ENCODE measurements at regions not wholly inside any gene's neighbourhood (a gene's known extent, or its start where the extent isn't known, plus 50 kb on each side); places are given as distances from the start of the nearest gene placed in this dataset.

DNA sequence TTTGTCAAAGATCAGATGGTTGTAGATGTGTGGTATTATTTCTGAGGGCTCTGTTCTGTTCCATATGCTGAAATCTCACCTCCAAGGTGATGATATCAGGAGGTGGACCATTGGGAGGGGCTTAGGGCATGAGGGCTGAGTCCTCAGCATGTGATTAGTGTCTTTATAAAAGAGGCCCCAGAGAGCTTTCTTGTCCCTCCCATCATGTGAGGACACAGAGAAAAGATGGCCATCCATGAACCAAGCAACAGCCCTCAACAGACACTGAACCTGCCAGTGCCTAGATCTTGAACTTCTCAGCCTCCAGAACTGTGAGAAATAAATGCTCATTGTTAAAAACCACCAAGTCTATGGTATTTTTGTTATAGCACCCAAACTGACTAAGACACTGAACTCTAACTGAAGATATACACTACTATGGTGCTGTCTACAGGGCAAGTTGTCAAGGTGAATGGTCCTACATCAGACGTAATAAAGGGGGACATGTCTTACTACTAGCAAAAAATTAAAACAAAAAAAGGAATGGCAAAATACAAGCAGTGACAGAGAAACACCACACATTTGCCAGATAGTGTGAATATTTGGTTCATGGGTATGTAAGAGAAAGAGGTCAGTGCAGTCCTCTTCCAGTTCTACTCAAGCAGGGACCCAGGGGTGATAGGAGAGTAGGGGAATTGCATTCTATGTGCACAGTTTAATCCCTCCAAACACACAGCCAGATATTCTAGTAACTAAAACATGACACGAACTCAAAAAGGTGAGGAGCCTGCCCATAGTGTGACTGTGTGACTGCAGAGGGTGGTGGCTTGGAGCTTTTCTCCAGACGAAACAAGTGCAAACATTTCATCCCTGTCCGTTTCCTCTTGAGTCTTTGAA is 164.4 kb upstream of the MYCN start:
- ATAC-seq (no peak), DNase-seq (no peak)
- Mint-ChIP-seq H3K9me3 (no peaks in the 10 kb centered on the region), H3K4me1 (no peaks in the 10 kb centered on the region), H3K36me3 (no peaks in the 10 kb centered on the region), H3K27me3 (ENCODE audit: low read depth in 2 of 2) (no peaks in the 10 kb centered on the region), H3K27ac (no peak overlapping the region), H3K4me3 (no peak overlapping the region)
- H3K36me3 ChIP-seq (ENCODE audit: control insufficient read depth, insufficient read depth, low read length) = no peaks in the 10 kb centered on the region
- intact Hi-C loops (cut with micrococcal nuclease) = no loop called here
- H3K9me3 ChIP-seq (ENCODE audit: control insufficient read depth, insufficient read depth, low read length) = no peaks in the 10 kb centered on the region
- H3K27ac ChIP-seq (ENCODE audit: low read length) = no peak overlapping the region
- no peaks in the 10 kb centered on the region for H3K27me3 ChIP-seq (ENCODE audit: control insufficient read depth, insufficient read depth, low read length)
- H3K4me3 ChIP-seq (ENCODE audit: low read length) = no peak overlapping the region
- 87% methylated on average over 2 of the region's 4 CpGs for WGBS (ENCODE audit: insufficient coverage)
- TF ChIP-seq CTCF (IDR thresholded peaks at IDR 0.05) = no peak
- no peaks in the 10 kb centered on the region for H3K4me1 ChIP-seq (ENCODE audit: control insufficient read depth, insufficient read depth, low read length)

- no peak overlapping the region for H3K27ac Mint-ChIP-seq
Observed at GRCh38 chr2:15776629-15776919, 163.8 kb upstream of the MYCN start.

DNA sequence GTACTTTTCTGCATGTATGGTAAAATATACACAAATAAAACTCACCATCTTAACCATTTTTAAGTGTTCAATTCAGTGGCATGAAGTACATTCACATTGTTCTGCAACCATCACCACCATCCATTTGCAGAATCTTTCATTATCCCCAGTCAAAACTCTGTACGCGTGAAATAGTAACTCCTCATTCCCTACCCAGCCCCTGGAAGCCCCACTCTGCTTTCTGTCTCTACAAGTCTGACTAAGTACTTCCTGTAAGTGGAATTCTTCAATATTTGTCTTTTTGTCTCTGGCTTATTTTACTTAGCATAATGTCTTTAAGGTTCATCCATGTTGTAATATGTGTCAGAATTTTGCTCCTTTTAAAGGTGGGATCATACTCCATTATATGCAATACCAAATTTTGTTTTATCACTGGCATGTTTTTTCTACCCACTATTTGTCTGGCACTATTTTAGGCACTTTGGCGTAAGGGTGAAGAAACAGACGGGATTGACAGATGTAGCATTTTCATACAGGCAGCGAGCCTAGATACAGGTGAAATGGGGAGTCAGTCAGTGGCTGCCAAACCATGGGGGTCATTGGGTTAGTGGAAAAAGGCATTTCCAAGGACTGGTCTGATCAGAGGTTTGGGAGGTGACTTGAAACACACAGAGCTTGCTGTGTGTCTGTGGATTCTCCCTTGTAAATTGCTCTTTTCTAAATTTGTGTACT is 163.2 kb upstream of the MYCN start:
- DNase-seq = no peak
- ATAC-seq = no peak
- no peaks in the 10 kb centered on the region for H3K4me1 ChIP-seq (ENCODE audit: control insufficient read depth, insufficient read depth, low read length)
- no peaks in the 10 kb centered on the region for H3K27me3 Mint-ChIP-seq (ENCODE audit: low read depth in 2 of 2)
- H3K27ac Mint-ChIP-seq = no peak overlapping the region
- no peak overlapping the region for H3K4me3 Mint-ChIP-seq
- H3K9me3 Mint-ChIP-seq = no peaks in the 10 kb centered on the region
- no peak overlapping the region for H3K27ac ChIP-seq (ENCODE audit: low read length)
- no peaks in the 10 kb centered on the region for H3K4me1 Mint-ChIP-seq
- H3K9me3 ChIP-seq (ENCODE audit: control insufficient read depth, insufficient read depth, low read length) = no peaks in the 10 kb centered on the region
- no peaks in the 10 kb centered on the region for H3K36me3 ChIP-seq (ENCODE audit: control insufficient read depth, insufficient read depth, low read length)
- H3K4me3 ChIP-seq (ENCODE audit: low read length) = no peak overlapping the region
- no peaks in the 10 kb centered on the region for H3K36me3 Mint-ChIP-seq
- TF ChIP-seq CTCF (IDR thresholded peaks at IDR 0.05) = no peak
- 97% methylated on average over 5 of the region's 5 CpGs for WGBS (ENCODE audit: insufficient coverage)
- H3K27me3 ChIP-seq (ENCODE audit: control insufficient read depth, insufficient read depth, low read length) = no peaks in the 10 kb centered on the region
- intact Hi-C loops (cut with micrococcal nuclease) = no loop called here

More at GRCh38 chr2:15776629-15776919, 163.8 kb upstream of the MYCN start:
- Mint-ChIP-seq H3K4me3 (no peak overlapping the region), H3K27me3 (ENCODE audit: low read depth in 2 of 2) (no peaks in the 10 kb centered on the region), H3K36me3 (no peaks in the 10 kb centered on the region), H3K9me3 (no peaks in the 10 kb centered on the region), H3K4me1 (no peaks in the 10 kb centered on the region)
- no peak overlapping the region for H3K27ac ChIP-seq (ENCODE audit: low read length)
- no peak for ATAC-seq
- TF ChIP-seq CTCF (IDR thresholded peaks at IDR 0.05) = no peak
- WGBS (ENCODE audit: insufficient coverage) = 79% methylated on average over 3 of the region's 3 CpGs
- H3K9me3 ChIP-seq (ENCODE audit: control insufficient read depth, insufficient read depth, low read length) = no peaks in the 10 kb centered on the region
- no peaks in the 10 kb centered on the region for H3K27me3 ChIP-seq (ENCODE audit: control insufficient read depth, insufficient read depth, low read length)
- no peaks in the 10 kb centered on the region for H3K36me3 ChIP-seq (ENCODE audit: control insufficient read depth, insufficient read depth, low read length)
- intact Hi-C loops (cut with micrococcal nuclease) = no loop called here
- H3K4me1 ChIP-seq (ENCODE audit: control insufficient read depth, insufficient read depth, low read length) = no peaks in the 10 kb centered on the region
- H3K4me3 ChIP-seq (ENCODE audit: low read length) = no peak overlapping the region
- DNase-seq = no peak
